Endothelial cell of umbilical vein (primary cell): ENCODE measurements at regions not wholly inside any gene's neighbourhood (a gene's known extent, or its start where the extent isn't known, plus 50 kb on each side); places are given as distances from the start of the nearest gene placed in this dataset.

Experiments
- BruUV-seq: library from RNA; stranded (reverse); fragments of 400-500 nt; replicated peaks from 2 replicates; lab custom pipeline; 2021; lab: Mats Ljungman, UMichigan
- CTCF ChIA-PET: fragments of 300-600, 350-600 bp; sonication (Branson Sonifier 250); formaldehyde crosslinking; loops from one replicate; lab custom pipeline; 2021; ENCODE audit warnings: antibody characterized with exemption, inconsistent platforms; lab: Charles Lee
- POLR2A ChIA-PET: fragments of 300-600, 350-600 bp; sonication (Branson Sonifier 250); formaldehyde crosslinking; loops from one replicate; lab custom pipeline; 2021; ENCODE audit warnings: antibody characterized with exemption, inconsistent platforms; lab: Charles Lee
- DNase-seq: peaks from one replicate; pipeline ENCODE4 v3.0.0-alpha.2; 2011; ENCODE audit warnings: low read depth, low spot score
- FAIRE-seq: peaks from 2 replicates; lab custom pipeline; 2011; peaks lifted over from hg19 to GRCh38; lab: Jason Lieb, UNC
- H2AFZ ChIP-seq: 2 replicates; pipeline ENCODE4 v1.6.0; 2012; ENCODE audit warnings: low read depth, low read length, control low read depth, inconsistent platforms
- H3K27ac ChIP-seq: 2 replicates; pipeline ENCODE4 v1.5.1; 2011; ENCODE audit warnings: low read depth, mild to moderate bottlenecking, control low read depth, low read length, moderate library complexity; ENCODE audit not compliant: insufficient read depth
- H3K27me3 ChIP-seq, 2 experiments: 2 replicates each; pipeline versions ENCODE4 v1.6.0 to v1.6.1; 2011; ENCODE audit warnings: low read length in 2 of 2, mixed read lengths in 1 of 2; ENCODE audit not compliant: control insufficient read depth in 2 of 2, insufficient read depth in 2 of 2
- H3K36me3 ChIP-seq, 2 experiments: 2 replicates in 1 of 2; 3 replicates in 1 of 2; pipeline ENCODE4 v1.5.1; 2011; ENCODE audit warnings: low read length in 2 of 2, mild to moderate bottlenecking in 1 of 2, moderate library complexity in 1 of 2; ENCODE audit not compliant: control insufficient read depth in 2 of 2, insufficient read depth in 2 of 2; ENCODE audit errors: extremely low read depth in 1 of 2
- H3K4me1 ChIP-seq: 3 replicates; pipeline ENCODE4 v1.5.1; 2011; ENCODE audit warnings: mild to moderate bottlenecking, low read length; ENCODE audit not compliant: control insufficient read depth, insufficient read depth; ENCODE audit errors: extremely low read depth
- H3K4me2 ChIP-seq: 2 replicates; pipeline ENCODE4 v1.6.1; 2011; ENCODE audit warnings: low read length, control low read depth, mixed read lengths; ENCODE audit not compliant: insufficient read depth
- H3K4me3 ChIP-seq, 3 experiments: fragments of 200-600 bp in 1 of 3; sonication (generic), shearing (Covaris generic) in 1 of 3; replicated peaks in 1 of 3; 2 replicates each; pipeline ENCODE4 v1.5.1; 2011 to 2016; ENCODE audit warnings: control low read depth in 3 of 3, low read length in 3 of 3, mild to moderate bottlenecking in 2 of 3, inconsistent platforms in 1 of 3, low read depth in 1 of 3, moderate library complexity in 1 of 3; ENCODE audit not compliant: insufficient read depth in 1 of 3
- H3K79me2 ChIP-seq: 2 replicates; pipeline ENCODE4 v1.6.0; 2012; ENCODE audit warnings: low read length, inconsistent platforms; ENCODE audit not compliant: control insufficient read depth, insufficient read depth
- H3K9ac ChIP-seq: replicated peaks from 2 replicates; pipeline ENCODE3; 2011; ENCODE audit warnings: low read length, control low read depth; ENCODE audit not compliant: insufficient read depth; ENCODE audit errors: extremely low read depth
- H3K9me1 ChIP-seq: replicated peaks from 3 replicates; pipeline ENCODE4 v1.6.0; 2011; ENCODE audit warnings: mild to moderate bottlenecking, low read length; ENCODE audit not compliant: control insufficient read depth, insufficient read depth; ENCODE audit errors: extremely low read depth
- H3K9me3 ChIP-seq: replicated peaks from 2 replicates; pipeline ENCODE4 v1.5.1; 2012; ENCODE audit warnings: low read length, inconsistent platforms; ENCODE audit not compliant: control insufficient read depth, insufficient read depth
- H4K20me1 ChIP-seq: replicated peaks from 2 replicates; pipeline ENCODE3; 2011; ENCODE audit warnings: mild to moderate bottlenecking, low read length; ENCODE audit not compliant: control insufficient read depth, insufficient read depth; ENCODE audit errors: extremely low read depth
- CTCF ChIP-seq, 2 donors: IDR thresholded peaks; 1 replicate in 1 of 2; 2 replicates in 1 of 2; pipeline ENCODE4 v1.5.1; 2011; ENCODE audit warnings: low read length in 2 of 2, mild to moderate bottlenecking in 2 of 2, moderate library complexity in 2 of 2, control low read depth in 1 of 2, inconsistent platforms in 1 of 2, low read depth in 1 of 2; ENCODE audit not compliant: insufficient read depth in 1 of 2; ENCODE audit errors: extremely low read depth in 1 of 2
- EZH2 ChIP-seq: IDR thresholded peaks from 2 replicates; pipeline ENCODE4 v1.6.1; 2012; ENCODE audit warnings: borderline replicate concordance, low read depth, mild to moderate bottlenecking, moderate library complexity, low read length, inconsistent platforms; ENCODE audit not compliant: severe bottlenecking
- FOS ChIP-seq: IDR thresholded peaks from 2 replicates; pipeline ENCODE4 v1.6.1; 2011; ENCODE audit warnings: mild to moderate bottlenecking, low read length, moderate library complexity, borderline replicate concordance; ENCODE audit not compliant: insufficient read depth
- GATA2 ChIP-seq: IDR thresholded peaks from 2 replicates; pipeline ENCODE4 v1.7.0; 2011; ENCODE audit warnings: low read depth, mild to moderate bottlenecking, moderate library complexity, mixed read lengths, low read length; ENCODE audit not compliant: insufficient read length, insufficient read depth
- JUN ChIP-seq: IDR thresholded peaks from 2 replicates; pipeline ENCODE4 v1.6.1; 2011; ENCODE audit warnings: borderline replicate concordance, low read depth; ENCODE audit not compliant: insufficient read length, insufficient read depth
- MAX ChIP-seq: IDR thresholded peaks from 2 replicates; pipeline ENCODE4 v1.6.1; 2011; ENCODE audit not compliant: insufficient read depth, insufficient read length
- MYC ChIP-seq: IDR thresholded peaks from one replicate; pipeline ENCODE4 v1.6.1; 2011; ENCODE audit warnings: mild to moderate bottlenecking, low read depth, low read length
- POLR2A ChIP-seq: IDR thresholded peaks from 2 replicates; pipeline ENCODE4 v1.6.1; 2012; ENCODE audit warnings: low read depth, mild to moderate bottlenecking, control low read depth, low read length
- POLR2AphosphoS5 ChIP-seq: IDR thresholded peaks from 2 replicates; pipeline ENCODE4 v1.6.1; 2012; ENCODE audit warnings: low read depth, mild to moderate bottlenecking, control low read depth, low read length, moderate library complexity; ENCODE audit not compliant: insufficient read depth
- dilution Hi-C: fragments of 300-500 bp; cut with MboI; formaldehyde crosslinking; loops from one replicate; pipeline ENCODE4 v1.15.0; 2019; ENCODE audit warnings: low sequenced_read_pairs; ENCODE audit not compliant: extremely low pct_ligation_motif_present
- intact Hi-C: fragments of 100-400 bp; cut with micrococcal nuclease; formaldehyde crosslinking; loops from one replicate; pipeline ENCODE4 v1.10.0; 2022

- no peak overlapping the region for H2AFZ ChIP-seq
- FAIRE-seq = no peak
- H3K36me3 ChIP-seq = no peaks in the 10 kb centered on the region
- dilution Hi-C loops (no loop called here), intact Hi-C loops (no loop called here)
- DNase-seq = no peak
- H3K4me3 ChIP-seq = no peak overlapping the region
- no peak overlapping the region for H3K27ac ChIP-seq
- H3K79me2 ChIP-seq = no peaks in the 10 kb centered on the region
- no peak for TF ChIP-seq CTCF (IDR thresholded peaks at IDR 0.05; ENCODE audit: extremely low read depth in 1 of 2, insufficient read depth in 1 of 2, low read depth in 1 of 2, low read length in 2 of 2)
- TF ChIP-seq MYC = no peak
- TF ChIP-seq POLR2AphosphoS5 = no peak
- no peak for TF ChIP-seq JUN
- TF ChIP-seq EZH2 = no peak
- no peak for TF ChIP-seq FOS
- no peak for TF ChIP-seq GATA2
- no peak for TF ChIP-seq POLR2A
- TF ChIP-seq MAX = no peak
- BruUV-seq = no TSS peak
- H3K9ac ChIP-seq = no peak overlapping the region
- H3K27me3 ChIP-seq = no peaks in the 10 kb centered on the region
- H3K9me1 ChIP-seq = no peaks in the 10 kb centered on the region
- no peaks in the 10 kb centered on the region for H3K4me1 ChIP-seq
- CTCF ChIA-PET = no interaction called here
- no peak overlapping the region for H3K4me2 ChIP-seq
- peaks cover 6% of the 10 kb centered on the region for H3K9me3 ChIP-seq
- POLR2A ChIA-PET = no interaction called here
- H4K20me1 ChIP-seq = no peaks in the 10 kb centered on the region
Observed at GRCh38 chr3:18510947-18511346, 85.8 kb upstream of the SATB1 start.
